SK-N-SH treated with all-trans-retinoic acid at 6 μM for 48 hours (cell line): ENCODE measurements at regions not wholly inside any gene's neighbourhood (a gene's known extent, or its start where the extent isn't known, plus 50 kb on each side); places are given as distances from the start of the nearest gene placed in this dataset.

Experiments
- ATAC-seq: fragments of 200-7000 bp; cut with Tn5 transposase; 3 replicates; pipeline ENCODE4 v1.9.1; 2020; ENCODE audit warnings: mild to moderate bottlenecking, moderate library complexity
- ARNTL ChIP-seq: fragments of 450-650 bp; formaldehyde crosslinking; IDR thresholded peaks from 2 replicates; pipeline ENCODE4 v1.5.0; 2020; ENCODE audit warnings: low read depth, mild to moderate bottlenecking, moderate library complexity, borderline replicate concordance
- BACH2 ChIP-seq: fragments of 250-450 bp; sonication (Bioruptor Pico); IDR thresholded peaks from 2 replicates; pipeline ENCODE4 v1.9.0; 2021; ENCODE audit warnings: mild to moderate bottlenecking, borderline replicate concordance
- CREB5 ChIP-seq: fragments of 250-450 bp; sonication (Bioruptor Pico); IDR thresholded peaks from 2 replicates; pipeline ENCODE4 v1.5.1; 2020; ENCODE audit warnings: low read depth, mild to moderate bottlenecking, moderate library complexity
- CSDC2 ChIP-seq: fragments of 250-450 bp; sonication (Bioruptor Pico); IDR thresholded peaks from 2 replicates; pipeline ENCODE4 v1.5.0; 2020; ENCODE audit warnings: mild to moderate bottlenecking, moderate library complexity
- CSRNP3 ChIP-seq: fragments of 250-450 bp; sonication (Bioruptor Pico); IDR thresholded peaks from 2 replicates; pipeline ENCODE4 v1.5.1; 2021; ENCODE audit warnings: mild to moderate bottlenecking, moderate library complexity
- ESRRG ChIP-seq: fragments of 250-450 bp; sonication (Bioruptor Pico); IDR thresholded peaks from 2 replicates; pipeline ENCODE4 v1.6.1; 2021; ENCODE audit warnings: mild to moderate bottlenecking
- GLIS3 ChIP-seq: fragments of 250-450 bp; sonication (Bioruptor Pico); IDR thresholded peaks from 2 replicates; pipeline ENCODE4 v1.5.0; 2020; ENCODE audit warnings: mild to moderate bottlenecking, moderate library complexity
- ISL1 ChIP-seq: fragments of 250-450 bp; sonication (Bioruptor Pico); IDR thresholded peaks from 2 replicates; pipeline ENCODE4 v2.1.2; 2022; ENCODE audit warnings: mild to moderate bottlenecking, moderate library complexity
- PATZ1 ChIP-seq: fragments of 250-450 bp; sonication (Bioruptor Pico); IDR thresholded peaks from 2 replicates; pipeline ENCODE4 v1.8.0; 2020; ENCODE audit warnings: mild to moderate bottlenecking, moderate library complexity, borderline replicate concordance
- POU6F1 ChIP-seq: fragments of 250-450 bp; sonication (Bioruptor Pico); IDR thresholded peaks from 2 replicates; pipeline ENCODE4 v1.8.0; 2021; ENCODE audit warnings: low read depth, mild to moderate bottlenecking, moderate library complexity, borderline replicate concordance
- PPARA ChIP-seq: fragments of 250-450 bp; sonication (Bioruptor Pico); IDR thresholded peaks from 2 replicates; pipeline ENCODE4 v1.5.0; 2020; ENCODE audit warnings: mild to moderate bottlenecking, borderline replicate concordance
- RARB ChIP-seq: fragments of 250-450 bp; sonication (Bioruptor Pico); IDR thresholded peaks from 2 replicates; pipeline ENCODE4 v1.8.0; 2021; ENCODE audit warnings: mild to moderate bottlenecking, moderate library complexity
- SNAI2 ChIP-seq: fragments of 250-450 bp; sonication (Bioruptor Pico); IDR thresholded peaks from 2 replicates; pipeline ENCODE4 v1.5.0; 2020; ENCODE audit warnings: mild to moderate bottlenecking, moderate library complexity
- TSHZ2 ChIP-seq: fragments of 250-450 bp; sonication (Bioruptor Pico); IDR thresholded peaks from 2 replicates; pipeline ENCODE4 v1.5.0; 2020; ENCODE audit warnings: mild to moderate bottlenecking, moderate library complexity
- ZC3H10 ChIP-seq: fragments of 250-450 bp; sonication (Bioruptor Pico); IDR thresholded peaks from 2 replicates; pipeline ENCODE4 v1.5.1; 2021; ENCODE audit warnings: mild to moderate bottlenecking, moderate library complexity
- ZFP3 ChIP-seq: fragments of 250-450 bp; sonication (Bioruptor Pico); IDR thresholded peaks from 2 replicates; pipeline ENCODE4 v1.5.0; 2020; ENCODE audit warnings: mild to moderate bottlenecking, moderate library complexity
- ZFP30 ChIP-seq: fragments of 450-650 bp; formaldehyde crosslinking; IDR thresholded peaks from 2 replicates; pipeline ENCODE4 v1.5.0; 2022; ENCODE audit warnings: mild to moderate bottlenecking, moderate library complexity
- ZNF565 ChIP-seq: fragments of 450-650 bp; formaldehyde crosslinking; conservative IDR thresholded peaks from 2 replicates; pipeline ENCODE4 v1.5.0; 2020; ENCODE audit warnings: low read depth, mild to moderate bottlenecking, moderate library complexity
- ZNF70 ChIP-seq: fragments of 450-650 bp; formaldehyde crosslinking; IDR thresholded peaks from 2 replicates; pipeline ENCODE4 v1.5.0; 2020; ENCODE audit warnings: mild to moderate bottlenecking, moderate library complexity
- ZNF8 ChIP-seq: fragments of 450-650 bp; formaldehyde crosslinking; IDR thresholded peaks from 2 replicates; pipeline ENCODE4 v1.5.0; 2020; ENCODE audit warnings: mild to moderate bottlenecking, moderate library complexity

- TF ChIP-seq CSRNP3 (CRISPR knock-in tag) (no peak), RARB (CRISPR knock-in tag) (no peak), ZNF8 (CRISPR knock-in tag) (no peak), CREB5 (CRISPR knock-in tag) (no peak), PPARA (CRISPR knock-in tag) (no peak), ZNF565 (no peak)
These were observed 245.3 kb downstream of the BCOR start (continued) for GRCh38 chrX:39852491-39852890.

GRCh38 chrX:39853417-39854030, 244.2 kb downstream of the BCOR start:
- no peak for ATAC-seq
- TF ChIP-seq ZNF70 (CRISPR knock-in tag): no peak
- no peak for TF ChIP-seq ZFP3 (CRISPR knock-in tag)
- TF ChIP-seq, all 23 proteins: peak for 0

GRCh38 chrX:39854772-39855747, 242.7 kb downstream of the BCOR start:
- ATAC-seq: no peak
- TF ChIP-seq BACH2 (CRISPR knock-in tag) (no peak), GLIS3 (CRISPR knock-in tag) (no peak)
- TF ChIP-seq, all 23 proteins: peak for 0

- peak; percentile 11; the same call in 2 of the 3 replicates for ATAC-seq
- no peak for TF ChIP-seq CSRNP3 (CRISPR knock-in tag)
- TF ChIP-seq RARB (CRISPR knock-in tag): no peak
- TF ChIP-seq ZFP30 (CRISPR knock-in tag): no peak
- TF ChIP-seq SNAI2: no peak
- TF ChIP-seq ZFP3 (CRISPR knock-in tag): no peak
- no peak for TF ChIP-seq ISL1 (CRISPR knock-in tag)
- no peak for TF ChIP-seq ESRRG (CRISPR knock-in tag)
- TF ChIP-seq PATZ1 (CRISPR knock-in tag): no peak
- TF ChIP-seq CSDC2: no peak
- TF ChIP-seq ARNTL (CRISPR knock-in tag): no peak
- TF ChIP-seq GLIS3 (CRISPR knock-in tag): no peak
- TF ChIP-seq CREB5 (CRISPR knock-in tag): no peak
- TF ChIP-seq PPARA (CRISPR knock-in tag): no peak
- TF ChIP-seq ZC3H10: no peak
- no peak for TF ChIP-seq ZNF8 (CRISPR knock-in tag)
- TF ChIP-seq BACH2 (CRISPR knock-in tag): no peak
- no peak for TF ChIP-seq POU6F1 (CRISPR knock-in tag)
- no peak for TF ChIP-seq TSHZ2
These were observed 242.0 kb downstream of the BCOR start for GRCh38 chrX:39855748-39856129.
